GM12891 (cell line): ENCODE measurements at regions not wholly inside any gene's neighbourhood (a gene's known extent, or its start where the extent isn't known, plus 50 kb on each side); places are given as distances from the start of the nearest gene placed in this dataset.

Experiments
- PAX5 ChIP-seq: IDR thresholded peaks from 2 replicates; pipeline ENCODE4 v1.6.1; 2011; ENCODE audit warnings: low read length, moderate library complexity, mild to moderate bottlenecking; ENCODE audit not compliant: insufficient read depth, severe bottlenecking
- POLR2A ChIP-seq: IDR thresholded peaks from 2 replicates; pipeline ENCODE4 v1.6.1; 2011; ENCODE audit warnings: low read depth, low read length, control low read depth
- POLR2AphosphoS5 ChIP-seq: IDR thresholded peaks from 2 replicates; pipeline ENCODE4 v1.6.1; 2011; ENCODE audit warnings: low read depth, low read length, control low read depth
- POU2F2 ChIP-seq: IDR thresholded peaks from 2 replicates; pipeline ENCODE4 v1.6.1; 2011; ENCODE audit warnings: low read depth, mild to moderate bottlenecking, control low read depth, low read length, moderate library complexity
- SPI1 ChIP-seq: IDR thresholded peaks from 2 replicates; pipeline ENCODE4 v1.6.1; 2011; ENCODE audit warnings: low read depth, low read length, control low read depth
- TAF1 ChIP-seq: IDR thresholded peaks from 2 replicates; pipeline ENCODE4 v1.6.1; 2011; ENCODE audit warnings: low read depth, low read length, control low read depth

DNA sequence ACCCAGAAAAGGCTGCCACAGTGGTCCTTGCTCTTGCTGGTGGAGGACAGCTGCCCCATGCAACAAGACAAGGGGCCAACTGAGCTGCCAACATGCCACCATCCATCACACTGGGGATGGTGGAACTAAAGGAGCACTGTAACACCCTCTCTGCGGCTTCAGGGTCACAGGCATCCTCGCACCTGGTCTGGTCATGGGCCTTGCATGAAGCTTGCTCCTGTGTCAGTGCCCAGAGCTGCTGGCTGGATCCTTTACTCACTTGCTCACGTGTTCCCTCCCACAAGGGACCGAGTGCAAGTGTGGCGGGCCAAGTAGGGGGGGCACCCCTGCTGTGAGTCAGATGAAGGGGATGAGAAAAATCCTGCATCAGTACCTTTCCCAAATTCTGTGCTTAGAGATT, 972.3 kb upstream of the DDX18 start:
- TF ChIP-seq POLR2A, result no peak
- TF ChIP-seq POLR2AphosphoS5, result no peak
- TF ChIP-seq SPI1, result no peak
- TF ChIP-seq TAF1, result no peak
- TF ChIP-seq POU2F2, result no peak
- TF ChIP-seq PAX5, result no peak
